K562 (cell line): ENCODE measurements at regions not wholly inside any gene's neighbourhood (a gene's known extent, or its start where the extent isn't known, plus 50 kb on each side); places are given as distances from the start of the nearest gene placed in this dataset.

ENCODE experiments used
- ATAC-seq: fragments of 200-7000 bp; cut with Tn5 transposase; 3 replicates; pipeline ENCODE4 v1.9.1; 2020; ENCODE audit warnings: moderate library complexity
- BruUV-seq: library from RNA; stranded (reverse); fragments of 400-500 nt; replicated peaks from 2 replicates; lab custom pipeline; 2021; lab: Mats Ljungman, UMichigan
- CTCF ChIA-PET: fragments of 300-600 bp; formaldehyde crosslinking; extraction: SDS; loops from one replicate; lab custom pipeline; 2021; ENCODE audit warnings: low intra/inter-chr PET ratio; lab: Yijun Ruan, JAX
- POLR2A ChIA-PET: fragments of 300-600, 350-650 bp; sonication (Branson Sonifier 250); formaldehyde crosslinking; extraction: SDS; loops from one replicate; lab custom pipeline; 2021; ENCODE audit warnings: antibody characterized with exemption, inconsistent platforms; lab: Yijun Ruan, JAX
- DNase-seq, 4 experiments: peaks; one replicate each; pipeline versions ENCODE4 v3.0.0 to v3.0.0-alpha.2; 2011 to 2018; ENCODE audit warnings: low spot score in 3 of 4, mixed read lengths in 3 of 4; ENCODE audit errors: extremely low read depth in 1 of 4
- FAIRE-seq: peaks from 2 replicates; lab custom pipeline; 2011; peaks lifted over from hg19 to GRCh38; lab: Jason Lieb, UNC
- H2AFZ ChIP-seq: 2 replicates; pipeline ENCODE4 v1.6.0; 2011; ENCODE audit warnings: low read depth, low read length, control low read depth, inconsistent platforms
- H3K27ac ChIP-seq: fragments of 200-600 bp; 3 replicates; pipeline ENCODE4 v1.8.0; 2011; ENCODE audit warnings: low read depth, mild to moderate bottlenecking, control low read depth, inconsistent platforms, low read length, moderate library complexity, mixed read lengths; ENCODE audit errors: extremely low read depth
- H3K27me3 ChIP-seq, 2 experiments: fragments of 300-600 bp in 1 of 2; 2 replicates in 1 of 2; 3 replicates in 1 of 2; pipeline versions ENCODE4 v1.6.0 to v1.8.0; 2011; ENCODE audit warnings: inconsistent platforms in 2 of 2, low read length in 2 of 2, mild to moderate bottlenecking in 1 of 2, mixed read lengths in 1 of 2, moderate library complexity in 1 of 2; ENCODE audit not compliant: control insufficient read depth in 2 of 2, insufficient read depth in 2 of 2
- H3K36me3 ChIP-seq: fragments of 300-600 bp; 3 replicates; pipeline ENCODE4 v1.8.0; 2011; ENCODE audit warnings: mild to moderate bottlenecking, low read length, inconsistent platforms; ENCODE audit not compliant: control insufficient read depth, insufficient read depth
- H3K4me1 ChIP-seq, 2 experiments: fragments of 200-600 bp in 1 of 2; replicated peaks in 1 of 2; 2 replicates in 1 of 2; 3 replicates in 1 of 2; pipeline versions ENCODE4 v1.5.1 to v1.8.0; 2011; ENCODE audit warnings: inconsistent platforms in 2 of 2, low read length in 2 of 2, mild to moderate bottlenecking in 1 of 2, mixed read lengths in 1 of 2, moderate library complexity in 1 of 2; ENCODE audit not compliant: control insufficient read depth in 2 of 2, insufficient read depth in 2 of 2
- H3K4me2 ChIP-seq: 2 replicates; pipeline ENCODE4 v1.6.1; 2011; ENCODE audit warnings: low read length, control low read depth, inconsistent platforms, mixed read lengths; ENCODE audit not compliant: insufficient read depth
- H3K4me3 ChIP-seq: fragments of 200-600 bp; sonication (generic), shearing (Covaris generic); 2 replicates; pipeline ENCODE4 v1.5.1; 2016; ENCODE audit warnings: control low read depth, inconsistent platforms
- H3K79me2 ChIP-seq: fragments of 200-600 bp; 3 replicates; pipeline ENCODE4 v1.8.0; 2011; ENCODE audit warnings: low read length, inconsistent platforms; ENCODE audit not compliant: control insufficient read depth, insufficient read depth
- H3K9ac ChIP-seq, 2 experiments: 2 replicates each; pipeline versions ENCODE4 v1.6.0 to v1.6.1; 2011; ENCODE audit warnings: low read depth in 2 of 2, low read length in 2 of 2, control low read depth in 1 of 2, inconsistent platforms in 1 of 2, mild to moderate bottlenecking in 1 of 2, mixed read lengths in 1 of 2; ENCODE audit not compliant: insufficient read depth in 1 of 2
- H3K9me1 ChIP-seq: one replicate; pipeline ENCODE4 v1.6.0; 2011; ENCODE audit warnings: inconsistent platforms, mild to moderate bottlenecking, low read length, moderate library complexity; ENCODE audit not compliant: control insufficient read depth, insufficient read depth
- H3K9me3 ChIP-seq: replicated peaks from 2 replicates; pipeline ENCODE4 v1.5.1; 2011; ENCODE audit warnings: low read depth, low read length, inconsistent platforms; ENCODE audit not compliant: control insufficient read depth, insufficient read depth
- H4K20me1 ChIP-seq: replicated peaks from 2 replicates; pipeline ENCODE4 v1.6.1; 2011; ENCODE audit warnings: low read length, inconsistent platforms, mixed read lengths; ENCODE audit not compliant: control insufficient read depth, insufficient read depth
- ATF7 ChIP-seq: fragments of 450-650 bp; IDR thresholded peaks from 2 replicates; pipeline ENCODE4 v1.7.1; 2014; ENCODE audit warnings: mild to moderate bottlenecking, moderate library complexity
- CHD2 ChIP-seq: IDR thresholded peaks from 2 replicates; pipeline ENCODE4 v1.6.1; 2011; ENCODE audit warnings: low read depth, low read length
- HNRNPK ChIP-seq: fragments of 200-400 bp; formaldehyde crosslinking; IDR thresholded peaks from one replicate; pipeline ENCODE4 v1.6.1; 2018; ENCODE audit warnings: mild to moderate bottlenecking, low read depth, low read length; ENCODE audit not compliant: poor library complexity, severe bottlenecking
- SMAD4 ChIP-seq: fragments of 250-450 bp; sonication (Bioruptor Pico); conservative IDR thresholded peaks from 2 replicates; pipeline ENCODE4 v1.8.0; 2021; ENCODE audit warnings: inconsistent platforms, mild to moderate bottlenecking, moderate library complexity
- TAF15 ChIP-seq: fragments of 200-400 bp; formaldehyde crosslinking; IDR thresholded peaks from 2 replicates; pipeline ENCODE4 v1.6.1; 2017; ENCODE audit warnings: mild to moderate bottlenecking, low read depth, low read length, moderate library complexity
- TCF3 ChIP-seq: sonication (generic); formaldehyde crosslinking; IDR thresholded peaks from 2 replicates; pipeline ENCODE4 v1.4.0; 2020; ENCODE audit warnings: mild to moderate bottlenecking, missing genetic modification reagents
- ZC3H11A ChIP-seq: IDR thresholded peaks from 2 replicates; pipeline ENCODE4 v1.6.1; 2012; ENCODE audit warnings: low read depth, low read length, improper control_type of control experiment
- ZNF764 ChIP-seq: fragments of 250-450 bp; sonication (Bioruptor Pico); IDR thresholded peaks from 2 replicates; pipeline ENCODE4 v1.4.0; 2020; ENCODE audit warnings: low read depth, mild to moderate bottlenecking, moderate library complexity
- WGBS: fragments of 100-300 bp; shearing (Covaris generic); methylation state at CpG from one replicate; pipeline ENCODE4 v1.1.6; 2016; ENCODE audit warnings: low coverage, mixed read lengths; ENCODE audit not compliant: insufficient coverage; ENCODE audit errors: missing lambda C conversion rate; 5-methylcytosine and 5-hydroxymethylcytosine counted together
- in situ Hi-C: fragments of 300-500 bp; cut with MboI; formaldehyde crosslinking; loops from 4 replicates; pipeline ENCODE4 v1.15.0; 2018; ENCODE audit warnings: inconsistent platforms, mixed read lengths
- intact Hi-C: fragments of 100-400 bp; cut with micrococcal nuclease; formaldehyde crosslinking; loops from 2 replicates; pipeline ENCODE4 v1.14.2; 2022
- TF ChIP-seq, protein P1 (sequence below), 2 experiments: IDR thresholded peaks in 1 of 2; conservative IDR thresholded peaks in 1 of 2; 2 replicates each; pipeline ENCODE4 v1.6.1; 2016; ENCODE audit warnings: low read depth in 2 of 2, mild to moderate bottlenecking in 1 of 2, missing compliant biosample characterization in 1 of 2, missing genetic modification characterization in 1 of 2, moderate library complexity in 1 of 2
- TF ChIP-seq, protein P2 (sequence below): fragments of 450-650 bp; formaldehyde crosslinking; IDR thresholded peaks from 2 replicates; pipeline ENCODE4 v1.4.0; 2022; ENCODE audit warnings: missing genetic modification characterization

DNA sequence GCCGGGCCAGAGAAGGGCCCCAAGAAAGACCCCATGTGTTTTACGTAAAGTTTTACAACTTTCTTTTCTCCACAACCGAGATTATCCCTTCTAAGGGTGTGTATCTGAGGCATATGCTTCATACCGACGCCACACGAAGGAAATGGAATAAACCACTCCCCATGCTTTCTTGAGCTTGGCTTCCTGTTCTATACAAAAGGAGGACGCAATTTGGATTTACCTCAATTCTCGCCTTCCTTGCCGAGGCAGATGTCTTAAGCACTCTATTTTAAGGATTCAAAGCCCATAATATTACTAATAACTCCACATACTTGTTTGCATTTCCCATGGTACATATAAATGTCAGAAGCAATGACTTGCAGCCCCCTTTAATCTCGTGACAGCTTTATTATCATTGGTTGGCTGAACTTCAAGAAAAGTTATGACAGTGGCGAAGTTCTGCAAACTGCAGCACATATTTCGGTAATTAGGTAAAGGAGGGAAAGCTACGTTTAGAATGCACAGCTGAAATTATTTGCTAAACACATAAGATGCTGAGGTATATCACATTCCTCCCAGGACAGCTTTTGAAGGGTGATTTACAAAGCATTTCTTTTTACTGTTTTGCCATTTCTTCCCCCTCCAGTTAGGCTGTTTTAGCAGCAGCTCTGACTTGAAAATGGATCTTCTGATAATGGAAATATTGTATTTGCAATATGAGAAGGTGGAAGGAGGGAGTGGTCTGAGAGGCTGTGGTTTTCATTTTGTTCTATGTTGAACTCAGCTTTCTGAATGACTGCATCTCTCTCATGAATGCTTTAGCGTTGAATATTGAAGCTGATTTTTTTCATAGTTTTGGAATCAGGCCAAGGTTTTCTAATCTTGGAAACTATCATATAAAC, 330.5 kb downstream of the EPHA7 start:
- TF ChIP-seq TAF15 (no peak), TCF3 (CRISPR knock-in tag) (no peak), CHD2 (no peak), ATF7 (no peak), HNRNPK (no peak), ZC3H11A (no peak), SMAD4 (CRISPR knock-in tag) (no peak), ZNF764 (CRISPR knock-in tag) (no peak)
- TF ChIP-seq, protein P1, sequence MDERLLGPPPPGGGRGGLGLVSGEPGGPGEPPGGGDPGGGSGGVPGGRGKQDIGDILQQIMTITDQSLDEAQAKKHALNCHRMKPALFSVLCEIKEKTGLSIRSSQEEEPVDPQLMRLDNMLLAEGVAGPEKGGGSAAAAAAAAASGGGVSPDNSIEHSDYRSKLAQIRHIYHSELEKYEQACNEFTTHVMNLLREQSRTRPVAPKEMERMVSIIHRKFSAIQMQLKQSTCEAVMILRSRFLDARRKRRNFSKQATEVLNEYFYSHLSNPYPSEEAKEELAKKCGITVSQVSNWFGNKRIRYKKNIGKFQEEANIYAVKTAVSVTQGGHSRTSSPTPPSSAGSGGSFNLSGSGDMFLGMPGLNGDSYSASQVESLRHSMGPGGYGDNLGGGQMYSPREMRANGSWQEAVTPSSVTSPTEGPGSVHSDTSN (CRISPR knock-in tag; IDR thresholded peaks at IDR 0.05; ENCODE audit: low read depth): no peak
- TF ChIP-seq, protein P1 (tag; conservative IDR thresholded peaks at IDR 0.05; ENCODE audit: low read depth): no peak
- TF ChIP-seq, protein P2, sequence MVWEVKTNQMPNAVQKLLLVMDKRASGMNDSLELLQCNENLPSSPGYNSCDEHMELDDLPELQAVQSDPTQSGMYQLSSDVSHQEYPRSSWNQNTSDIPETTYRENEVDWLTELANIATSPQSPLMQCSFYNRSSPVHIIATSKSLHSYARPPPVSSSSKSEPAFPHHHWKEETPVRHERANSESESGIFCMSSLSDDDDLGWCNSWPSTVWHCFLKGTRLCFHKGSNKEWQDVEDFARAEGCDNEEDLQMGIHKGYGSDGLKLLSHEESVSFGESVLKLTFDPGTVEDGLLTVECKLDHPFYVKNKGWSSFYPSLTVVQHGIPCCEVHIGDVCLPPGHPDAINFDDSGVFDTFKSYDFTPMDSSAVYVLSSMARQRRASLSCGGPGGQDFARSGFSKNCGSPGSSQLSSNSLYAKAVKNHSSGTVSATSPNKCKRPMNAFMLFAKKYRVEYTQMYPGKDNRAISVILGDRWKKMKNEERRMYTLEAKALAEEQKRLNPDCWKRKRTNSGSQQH (CRISPR knock-in tag): no peak
- POLR2A ChIA-PET: no interaction called here
- Histone ChIP-seq H3K9ac (no peak overlapping the region), H3K9me3 (no peaks in the 10 kb centered on the region), H3K4me3 (no peak overlapping the region), H3K79me2 (no peaks in the 10 kb centered on the region), H3K27ac (no peak overlapping the region), H3K36me3 (no peaks in the 10 kb centered on the region), H4K20me1 (no peaks in the 10 kb centered on the region), H3K9me1 (no peaks in the 10 kb centered on the region), H3K27me3 (no peaks in the 10 kb centered on the region), H2AFZ (no peak overlapping the region), H3K4me1 (no peaks in the 10 kb centered on the region), H3K4me2 (no peak overlapping the region)
- BruUV-seq: no TSS peak
- WGBS: 1% methylated on average over 14 of the region's 14 CpGs
- no peak for DNase-seq
- CTCF ChIA-PET: no interaction called here
- ATAC-seq: no peak
- in situ Hi-C loops (no loop called here), intact Hi-C loops (no loop called here)
- no peak for FAIRE-seq
